NCI-H1092 (cell line): ENCODE measurements at regions not wholly inside any gene's neighbourhood (a gene's known extent, or its start where the extent isn't known, plus 50 kb on each side); places are given as distances from the start of the nearest gene placed in this dataset.

Source experiments
- DNase-seq: peaks from one replicate; lab custom pipeline; 2025; lab: John Stamatoyannopoulos, UW

DNA sequence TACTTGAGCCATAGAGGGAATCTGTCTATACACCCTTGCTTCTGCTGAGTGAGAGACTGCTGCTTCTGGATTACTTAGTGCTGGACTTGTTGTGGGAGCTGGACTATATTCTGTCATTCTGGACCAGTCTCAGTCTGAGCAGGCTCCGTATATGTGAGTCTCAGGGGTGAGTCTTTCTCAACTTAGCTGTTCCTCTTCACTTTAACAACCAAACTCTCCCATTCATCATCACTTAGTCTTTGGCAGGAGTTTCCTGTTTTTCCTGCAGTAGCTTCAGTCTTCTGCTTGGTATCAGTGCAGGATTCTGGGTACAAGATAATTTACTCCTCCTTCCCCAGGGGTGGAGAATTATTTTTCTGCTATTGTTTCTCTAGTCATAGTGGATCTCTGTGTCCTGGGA is 779.5 kb downstream of the METTL15 start:
- no peak for DNase-seq

DNA sequence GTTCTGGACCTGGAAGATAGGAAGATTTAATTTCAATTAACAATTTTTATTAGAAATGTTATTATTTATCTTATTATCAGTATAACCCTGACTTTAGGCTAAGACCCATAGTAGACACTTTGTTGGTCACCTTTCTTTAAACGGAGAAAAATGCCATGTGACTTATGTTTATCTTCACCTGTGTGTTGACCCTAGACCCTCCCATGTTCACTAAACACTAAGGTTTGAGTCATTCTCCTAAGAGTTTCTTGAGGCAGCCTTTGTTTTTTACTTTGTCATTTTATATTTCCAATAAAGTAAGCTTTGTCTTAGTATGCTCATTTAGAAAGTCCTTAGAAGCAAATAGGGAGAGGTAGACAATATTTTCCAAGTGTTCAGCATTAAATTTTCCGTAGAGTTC is 771.7 kb downstream of the METTL15 start:
- no peak for DNase-seq

DNA sequence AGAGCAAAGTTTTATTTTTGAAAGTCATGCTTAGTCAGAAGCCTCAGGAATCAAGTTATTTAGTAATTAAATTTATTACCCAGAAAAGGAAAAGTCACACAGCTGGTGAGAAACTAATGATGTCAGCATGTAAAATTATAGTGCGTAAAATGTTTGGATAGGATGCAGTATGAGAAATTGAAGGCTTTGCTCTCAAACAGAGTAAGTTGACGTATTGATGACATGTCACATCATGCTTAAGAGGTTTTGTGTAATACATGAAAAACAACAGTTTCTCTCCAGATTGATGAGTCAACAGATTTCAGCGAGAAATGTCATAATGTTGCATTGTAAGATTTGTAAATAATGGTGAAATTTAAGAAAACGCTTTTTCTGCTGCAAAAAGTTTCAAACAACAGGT is 769.8 kb downstream of the METTL15 start:
- no peak for DNase-seq

DNA sequence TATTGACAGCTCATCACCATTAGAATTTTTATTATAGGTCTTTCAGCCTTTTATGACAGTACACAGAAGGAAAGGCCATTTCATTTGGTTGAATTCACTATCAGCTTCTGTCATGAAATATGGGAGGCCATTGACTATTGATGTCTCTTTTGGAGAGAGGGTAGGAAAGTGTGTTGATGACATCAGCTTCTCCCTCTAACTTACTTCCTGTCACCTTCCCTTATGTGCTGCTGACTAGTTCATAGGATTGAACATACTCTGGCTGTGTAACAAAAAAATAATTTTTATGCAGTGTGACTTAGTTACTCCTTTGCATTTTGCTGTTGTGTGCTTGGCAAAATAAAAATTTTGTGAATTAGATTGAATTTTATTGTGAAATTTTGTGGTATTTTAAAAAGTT is 769.2 kb downstream of the METTL15 start:
- DNase-seq: no peak

DNA sequence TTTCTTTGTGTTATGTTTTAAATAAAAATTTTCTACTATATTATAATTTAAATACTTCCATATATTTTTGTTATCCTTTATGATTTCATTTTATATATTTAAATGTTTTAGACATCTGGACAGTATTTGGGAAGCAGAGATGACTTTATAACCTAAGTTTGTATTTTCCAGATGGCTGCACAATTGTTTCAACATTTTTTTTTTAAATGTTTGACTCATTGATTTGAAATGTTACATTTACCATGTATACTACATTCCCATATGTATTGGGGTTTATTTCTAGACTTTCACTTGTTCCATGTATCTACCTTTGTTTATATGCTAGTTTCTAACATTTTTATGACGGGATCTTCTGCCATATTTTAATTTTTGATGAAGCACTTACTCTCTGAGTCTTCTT is 766.5 kb downstream of the METTL15 start:
- DNase-seq: no peak

DNA sequence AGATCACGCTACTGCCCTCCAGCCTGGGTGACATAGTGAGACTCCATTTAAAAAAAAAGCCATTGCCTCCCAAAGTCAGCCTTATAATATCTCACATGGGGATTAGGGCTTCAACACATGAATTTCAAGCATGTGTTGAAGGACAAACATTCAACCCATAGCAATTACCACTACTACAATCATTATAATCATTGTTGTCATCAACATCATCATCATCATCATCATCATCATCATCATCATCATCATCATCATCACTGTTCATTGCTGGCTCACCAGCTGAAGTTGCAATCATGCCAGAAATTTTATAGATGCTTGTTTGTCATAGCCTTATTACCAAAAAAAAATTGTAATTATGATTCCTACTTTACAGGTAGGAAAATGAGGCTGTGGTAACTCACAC is 762.9 kb downstream of the METTL15 start:
- DNase-seq: no peak

DNA sequence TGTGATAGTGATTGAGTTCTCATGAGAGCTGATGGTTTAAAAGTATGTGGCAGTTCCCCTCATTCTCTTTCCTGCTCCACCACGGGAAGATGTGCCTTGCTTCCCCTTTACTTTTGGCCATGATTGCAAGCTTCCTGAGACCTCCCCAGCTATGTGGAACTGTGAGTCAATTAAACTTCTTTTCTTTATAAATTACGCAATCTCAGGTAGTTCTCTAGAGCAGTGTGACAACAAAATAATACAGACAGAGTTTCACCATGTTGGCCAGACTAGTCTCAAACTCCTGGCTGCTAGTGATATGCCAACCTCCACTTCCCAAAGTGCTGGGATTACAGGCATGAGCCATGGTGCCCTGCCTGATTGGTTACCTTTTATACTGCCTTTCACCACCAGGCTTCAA is 755.2 kb downstream of the METTL15 start:
- no peak for DNase-seq

DNA sequence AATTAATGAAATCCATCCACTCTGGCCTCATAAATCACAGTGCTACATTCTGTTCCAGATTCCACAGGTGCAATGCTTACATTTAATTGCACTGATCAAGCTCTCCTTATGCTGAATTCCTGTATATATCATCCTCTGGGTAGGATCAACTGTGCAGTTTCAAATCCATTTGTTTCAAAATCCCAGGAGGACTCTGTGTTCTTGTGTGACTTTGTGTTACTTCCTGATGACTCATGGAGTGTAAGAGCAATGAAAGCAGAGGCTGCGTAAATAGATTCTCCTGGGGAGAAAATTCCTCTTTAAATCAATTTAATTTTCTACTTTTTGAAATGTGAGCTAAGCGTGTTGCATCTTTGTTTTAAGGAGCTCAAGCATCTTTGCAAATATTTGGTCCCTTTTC is 752.7 kb downstream of the METTL15 start:
- no peak for DNase-seq

DNA sequence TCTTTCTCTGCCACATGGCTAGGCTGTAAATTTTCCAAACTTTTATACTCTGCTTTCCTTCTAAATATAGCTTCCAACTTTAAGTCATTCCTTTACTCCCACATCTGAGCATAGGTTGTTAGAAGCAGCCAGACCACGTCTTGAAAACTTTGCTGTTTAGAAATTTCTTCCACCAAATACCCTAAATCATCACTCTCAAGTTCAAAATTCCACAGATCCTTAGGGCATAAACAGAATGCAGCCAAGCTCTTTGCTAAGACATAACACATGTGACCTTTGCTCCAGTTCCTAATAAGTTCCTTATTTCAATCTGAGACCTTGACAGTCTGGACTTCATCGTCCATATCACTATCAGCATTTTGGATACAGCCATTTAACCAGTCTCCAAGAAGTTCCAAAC is 749.9 kb downstream of the METTL15 start:
- DNase-seq: no peak

DNA sequence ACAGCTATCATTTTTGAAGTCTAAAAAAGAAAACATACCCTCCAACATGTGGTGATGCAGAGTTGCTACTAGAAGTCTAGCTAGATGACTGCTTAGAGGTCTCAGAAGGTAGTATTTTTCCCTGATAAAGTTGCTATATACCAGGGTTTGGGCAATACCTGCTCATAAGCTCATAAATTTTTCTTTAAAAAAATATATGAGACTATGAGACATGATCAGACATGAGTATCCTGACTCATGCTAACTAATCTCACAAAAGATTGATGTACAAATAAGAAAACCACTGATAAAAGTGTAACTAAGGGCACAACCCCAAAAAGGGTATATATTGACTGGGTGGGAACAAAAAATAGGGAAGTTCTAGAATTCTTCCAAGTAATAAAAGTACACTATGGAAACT is 740.9 kb downstream of the METTL15 start:
- DNase-seq: no peak

DNA sequence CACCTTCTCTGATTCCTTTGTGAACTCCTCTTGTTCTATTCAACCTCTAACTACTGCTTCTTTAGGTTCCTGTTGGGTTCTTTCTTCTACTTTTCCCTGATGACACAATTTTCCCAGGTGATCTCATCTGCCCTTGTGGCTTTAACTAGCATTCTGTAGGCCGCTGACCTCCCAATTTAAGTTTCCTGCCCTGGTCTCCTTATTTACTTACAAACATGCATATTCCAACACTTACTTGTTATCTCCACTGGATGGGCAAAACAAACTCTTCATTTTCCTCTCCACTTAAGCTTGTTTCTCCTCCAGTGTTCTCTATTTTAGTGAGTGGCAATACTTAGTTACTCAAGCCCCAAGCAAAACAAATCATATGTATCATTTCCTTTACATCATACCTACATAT is 734.5 kb downstream of the METTL15 start:
- no peak for DNase-seq

DNA sequence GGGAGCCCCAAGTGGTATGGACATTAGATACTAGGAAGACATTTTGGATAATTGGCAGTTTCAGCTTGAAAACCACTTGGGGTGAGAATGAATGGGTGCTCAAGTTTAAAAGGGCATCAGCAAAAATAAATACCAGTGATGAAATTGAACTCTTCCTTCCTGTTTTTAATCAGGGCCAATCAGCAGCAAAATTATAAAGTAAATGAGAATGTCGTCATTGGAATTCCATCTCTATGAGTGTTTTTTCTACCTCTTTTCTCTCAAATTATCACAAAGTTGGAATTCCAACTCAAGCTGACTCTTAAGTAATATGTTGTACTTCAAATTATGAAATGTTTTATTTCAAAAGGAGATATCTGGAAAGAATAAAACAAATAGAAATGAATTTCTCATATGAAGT is 730.6 kb downstream of the METTL15 start:
- DNase-seq: no peak

DNA sequence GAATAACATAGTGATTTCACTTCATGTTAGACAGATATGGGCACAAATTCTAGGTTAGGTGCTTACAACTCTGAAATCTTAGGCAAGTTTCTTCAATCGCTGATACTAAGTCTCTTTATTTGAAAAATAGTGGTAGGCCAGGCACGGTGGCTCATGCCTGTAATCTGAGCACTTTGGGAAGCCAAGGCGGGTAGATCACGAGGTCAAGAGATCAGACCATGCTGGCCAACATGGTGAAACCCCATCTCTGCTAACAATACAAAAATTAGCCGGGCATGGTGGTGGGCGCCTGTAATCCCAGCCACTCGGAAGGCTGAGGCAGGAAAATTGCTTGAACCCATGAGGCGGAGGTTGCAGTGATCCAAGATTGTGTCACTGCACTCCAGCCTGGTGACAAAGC is 729.4 kb downstream of the METTL15 start:
- DNase-seq: no peak

DNA sequence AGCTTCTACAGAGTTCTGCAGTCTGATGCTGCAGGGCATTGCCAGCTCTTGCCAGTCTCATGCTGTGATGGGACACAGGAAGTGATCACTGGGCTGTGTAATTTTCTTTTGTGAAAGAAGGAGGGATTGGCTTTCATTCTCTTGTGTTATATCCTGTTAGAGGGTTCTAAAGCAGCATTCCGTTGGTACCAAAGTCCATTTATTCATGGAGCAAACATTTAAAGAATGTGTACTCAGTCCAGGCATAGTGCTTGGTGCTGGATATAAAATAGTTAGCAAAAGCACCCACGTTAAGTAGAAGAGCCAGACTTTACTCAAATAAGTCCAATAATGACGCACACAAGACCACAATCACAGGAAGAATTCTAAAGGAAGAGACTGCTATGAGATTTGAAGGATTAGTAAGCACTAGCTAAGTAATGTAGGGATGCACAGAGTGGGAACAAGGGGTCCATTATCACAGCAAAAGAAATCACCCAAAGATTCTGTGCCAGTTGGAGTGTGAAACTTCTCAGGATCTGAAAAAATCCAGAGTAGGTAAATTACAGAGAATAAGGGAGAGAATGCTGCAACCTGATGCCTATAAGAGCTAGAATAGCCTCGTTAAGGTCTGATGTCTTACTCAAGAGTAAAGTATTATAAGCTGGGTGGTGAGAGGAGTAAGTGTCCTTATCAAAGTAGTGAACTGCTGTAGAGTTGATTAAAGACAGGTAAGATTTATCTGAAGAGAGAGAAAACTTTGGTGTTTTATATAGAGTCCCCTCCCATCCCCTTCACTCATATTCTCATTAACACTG is 728.3 kb downstream of the METTL15 start:
- no peak for DNase-seq

DNA sequence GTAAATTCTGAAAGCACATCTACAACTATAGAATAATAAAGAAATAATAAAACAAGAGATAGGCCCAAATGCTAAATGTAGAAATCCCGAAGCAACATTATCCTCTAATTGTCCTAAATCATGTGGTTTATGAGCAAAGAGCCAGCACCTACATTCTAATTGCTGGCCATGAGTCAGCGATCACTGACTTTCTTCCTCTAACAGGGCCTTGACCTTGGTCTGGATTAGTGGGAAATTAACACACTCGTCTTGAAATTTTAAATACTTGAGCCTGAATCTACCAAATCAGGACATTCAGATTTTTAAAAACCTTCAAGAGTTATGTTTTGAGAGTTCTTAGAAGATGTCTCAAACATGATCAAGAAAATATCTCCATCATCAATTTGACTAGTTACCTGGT is 727.6 kb downstream of the METTL15 start:
- DNase-seq: no peak

DNA sequence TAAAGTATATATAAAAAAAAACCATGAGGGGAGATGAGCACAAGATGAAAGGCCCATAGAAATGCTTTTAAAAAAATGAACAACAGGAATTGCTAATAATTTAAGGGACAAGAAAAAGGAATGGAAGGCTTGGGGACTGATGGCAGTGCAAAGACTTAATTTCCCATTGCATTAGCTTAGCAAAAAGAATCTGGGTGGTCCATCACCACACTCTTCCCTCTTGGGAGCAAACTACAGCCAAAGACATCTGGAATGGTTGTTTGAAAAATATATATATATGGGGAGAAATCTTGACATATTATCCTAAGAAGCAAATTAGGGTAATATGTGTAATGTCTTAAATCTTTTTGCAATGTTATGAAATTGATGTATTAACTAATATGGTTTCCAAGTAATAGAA is 727.1 kb downstream of the METTL15 start:
- no peak for DNase-seq

DNA sequence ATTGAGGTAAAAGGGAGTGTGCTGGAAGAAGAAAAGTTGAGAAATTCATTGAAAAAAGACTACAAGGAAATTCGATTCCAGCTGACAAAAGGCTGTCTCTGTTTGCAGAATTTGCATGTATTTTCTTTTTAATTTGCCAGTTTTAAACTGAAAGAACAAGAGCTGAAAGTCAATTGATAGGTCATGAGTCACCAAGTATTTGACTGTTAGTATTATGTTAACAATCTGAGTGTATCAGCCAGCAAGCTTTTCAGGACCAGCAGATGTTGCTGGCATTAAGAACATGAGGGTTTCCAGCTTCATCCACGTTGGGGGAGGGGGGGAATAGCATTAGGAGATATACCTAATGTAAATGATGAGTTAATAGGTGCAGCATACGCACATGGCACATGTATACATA is 726.7 kb downstream of the METTL15 start:
- no peak for DNase-seq

DNA sequence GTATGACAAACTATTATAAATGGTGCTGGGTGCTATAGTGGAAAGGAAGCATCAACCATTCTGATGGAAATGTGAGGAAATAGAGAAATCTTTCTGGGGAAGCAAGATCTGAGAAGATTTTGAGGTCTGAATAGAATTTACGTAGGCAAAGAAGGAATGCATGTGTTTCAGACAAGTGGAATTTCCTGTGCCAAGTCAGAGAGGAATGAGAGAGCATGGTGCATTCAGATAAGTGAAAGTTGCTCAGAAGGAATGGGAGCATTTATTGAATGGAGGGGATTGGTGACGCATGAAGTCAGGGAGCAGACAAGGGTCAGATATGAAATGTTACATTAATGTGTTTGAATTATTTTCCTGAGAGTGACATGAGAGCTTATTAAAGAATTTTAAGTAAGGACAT is 725.5 kb downstream of the METTL15 start:
- DNase-seq: no peak

DNA sequence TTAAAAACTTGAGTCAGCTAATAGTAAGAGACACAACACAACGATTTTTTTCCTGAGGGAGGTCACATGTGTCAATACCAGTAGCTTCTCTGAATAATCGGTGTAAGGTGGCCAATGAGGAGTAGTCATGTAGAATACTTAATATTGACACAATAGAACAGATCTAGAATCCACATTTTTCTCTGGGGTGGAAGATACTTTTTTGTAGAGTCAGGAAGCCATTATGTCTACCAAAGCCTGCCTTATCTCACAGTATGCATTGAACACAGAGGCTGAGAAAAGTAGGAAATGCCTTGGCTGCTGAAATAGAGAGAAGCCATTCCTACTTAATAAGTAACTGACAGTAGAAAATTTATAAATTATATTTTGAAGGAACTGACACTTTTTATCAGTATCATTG is 725.0 kb downstream of the METTL15 start:
- no peak for DNase-seq

DNA sequence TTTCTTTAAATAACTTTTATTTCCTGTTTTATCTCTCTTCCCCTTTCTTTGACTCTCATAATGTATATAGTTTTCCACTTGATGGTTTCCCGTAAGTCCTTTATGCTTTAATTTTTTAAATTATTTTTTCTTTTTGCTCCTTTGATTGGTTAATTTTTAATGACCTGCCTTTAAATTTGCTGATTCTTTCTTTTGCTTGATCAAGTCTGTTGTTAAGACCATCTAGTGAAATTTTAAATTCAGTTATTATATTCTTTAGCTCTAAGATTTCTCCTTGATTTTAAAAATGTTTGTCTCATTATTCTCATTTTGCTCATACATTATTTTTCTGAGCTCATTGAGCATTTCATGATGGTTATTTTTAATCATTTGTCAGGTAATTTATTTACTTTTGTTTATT is 718.6 kb downstream of the METTL15 start:
- no peak for DNase-seq

DNA sequence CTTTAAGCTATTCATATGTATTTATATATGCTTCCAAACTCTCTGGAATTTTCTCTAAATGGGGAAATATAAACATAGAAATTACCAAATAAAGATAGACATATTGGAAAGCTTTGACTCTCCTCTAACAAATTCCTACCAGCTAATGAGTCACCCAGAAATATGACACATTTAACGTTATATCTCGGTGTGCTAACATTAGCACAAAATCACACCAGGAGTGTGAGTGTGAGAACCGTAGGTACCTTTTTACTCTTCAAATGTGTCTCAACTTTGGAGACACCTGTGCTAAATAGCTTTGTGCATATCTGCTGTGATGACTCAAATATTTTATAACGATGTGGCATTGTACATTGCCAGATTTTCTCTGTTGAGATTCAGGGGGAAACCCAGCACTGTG is 714.4 kb downstream of the METTL15 start:
- DNase-seq: no peak

DNA sequence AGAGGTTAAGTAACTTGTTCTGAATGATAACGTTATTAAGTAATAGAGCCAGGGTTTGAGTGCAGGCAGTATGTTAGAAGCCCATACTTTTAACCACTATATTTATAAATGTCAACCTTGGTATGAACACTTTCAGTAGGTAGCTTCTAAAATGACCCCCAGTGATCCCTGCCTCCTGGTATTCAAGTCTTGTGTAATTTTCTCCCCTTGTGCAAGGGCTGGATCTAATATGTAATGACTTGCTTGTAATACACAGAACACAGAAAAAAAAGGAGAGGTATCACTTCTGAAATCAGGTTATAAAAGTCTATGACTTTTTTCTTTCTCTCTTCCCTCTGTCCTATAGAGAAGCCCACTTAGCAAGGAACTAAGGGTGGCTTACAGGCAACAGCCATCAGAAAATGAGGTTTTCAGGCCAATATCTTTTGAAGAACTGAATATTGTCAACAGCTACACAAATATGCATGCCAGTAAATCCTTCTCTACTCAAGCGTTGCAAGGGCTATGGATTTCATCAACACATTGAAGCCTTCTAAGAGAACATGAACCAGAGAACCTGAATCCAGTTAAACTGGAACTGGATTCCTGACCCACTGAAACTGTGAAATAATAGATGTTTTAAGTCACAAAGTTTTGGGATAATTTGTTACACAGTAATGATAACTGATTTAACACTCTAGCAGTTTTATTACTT is 712.3 kb downstream of the METTL15 start:
- DNase-seq: no peak

DNA sequence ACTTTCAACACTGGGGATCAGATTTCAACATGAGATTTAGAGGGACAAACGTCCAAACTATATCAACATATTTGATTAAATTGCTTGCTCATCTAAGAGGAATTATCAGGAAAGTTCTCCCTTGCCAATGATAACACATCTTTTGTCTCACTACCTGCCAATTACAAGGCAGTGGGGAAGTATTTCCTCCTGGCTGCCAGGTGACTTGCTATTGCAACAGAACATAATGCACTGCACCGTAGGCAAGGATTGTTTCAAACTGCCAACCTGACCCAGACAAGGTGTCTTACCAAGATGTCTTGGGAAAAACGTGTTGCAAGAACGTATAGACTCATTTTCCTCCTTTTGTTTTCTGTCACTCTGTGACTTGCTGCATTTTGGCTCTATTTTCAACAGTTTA is 711.6 kb downstream of the METTL15 start:
- DNase-seq: no peak

DNA sequence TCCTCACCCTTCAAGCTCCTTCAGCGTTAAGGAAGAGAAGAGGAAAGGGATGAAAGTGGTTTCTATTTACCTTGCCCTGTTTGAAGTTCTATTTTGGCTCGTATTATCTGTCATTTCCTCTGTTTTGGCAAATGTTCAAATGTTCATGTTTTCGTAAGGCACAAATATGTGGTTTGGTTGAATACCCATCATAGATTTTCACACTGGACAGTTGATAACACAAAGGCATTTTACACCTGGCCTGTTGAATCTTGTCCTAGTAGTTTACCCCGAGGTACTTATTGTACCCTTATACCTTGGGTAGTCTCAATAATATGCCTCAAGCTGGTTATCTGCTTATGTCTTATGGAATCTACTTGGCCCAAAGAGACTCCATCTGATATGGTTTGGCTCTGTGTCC is 706.9 kb downstream of the METTL15 start:
- no peak for DNase-seq
